MM.1S (cell line): ENCODE measurements at regions not wholly inside any gene's neighbourhood (a gene's known extent, or its start where the extent isn't known, plus 50 kb on each side); places are given as distances from the start of the nearest gene placed in this dataset.

Experiments
- DNase-seq: peaks from one replicate; pipeline ENCODE4 v3.0.0-alpha.2; 2015
- H2AFZ ChIP-seq: fragments of 300-600 bp; sonication (generic); 2 replicates; pipeline ENCODE4 v1.6.0; 2016; ENCODE audit warnings: antibody characterized with exemption, low read length
- H3F3A ChIP-seq: fragments of 300-600 bp; sonication (generic); 2 replicates; pipeline ENCODE4 v1.6.1; 2016; ENCODE audit warnings: mild to moderate bottlenecking, antibody characterized with exemption, low read length, moderate library complexity, mixed read lengths; ENCODE audit not compliant: insufficient read depth
- H3K27ac ChIP-seq: fragments of 300-600 bp; sonication (generic); 2 replicates; pipeline ENCODE4 v1.5.1; 2016; ENCODE audit warnings: mild to moderate bottlenecking, low read length
- H3K27me3 ChIP-seq: fragments of 300-600 bp; sonication (generic); replicated peaks from 2 replicates; pipeline ENCODE4 v1.6.0; 2016; ENCODE audit warnings: low read length; ENCODE audit not compliant: insufficient read depth
- H3K36me3 ChIP-seq: fragments of 300-600 bp; sonication (generic); replicated peaks from 2 replicates; pipeline ENCODE4 v1.6.1; 2016; ENCODE audit warnings: mild to moderate bottlenecking, low read length, mixed read lengths; ENCODE audit not compliant: insufficient read depth
- H3K4me1 ChIP-seq: fragments of 300-600 bp; sonication (generic); 2 replicates; pipeline ENCODE4 v1.6.1; 2016; ENCODE audit warnings: low read length, mixed read lengths
- H3K4me2 ChIP-seq: fragments of 300-600 bp; sonication (generic); 2 replicates; pipeline ENCODE4 v1.6.0; 2016; ENCODE audit warnings: low read depth, low read length
- H3K4me3 ChIP-seq: fragments of 300-600 bp; sonication (generic); 2 replicates; pipeline ENCODE4 v1.5.1; 2016; ENCODE audit warnings: low read length, mixed read lengths
- H3K79me2 ChIP-seq: fragments of 300-600 bp; sonication (generic); 2 replicates; pipeline ENCODE4 v1.6.1; 2016; ENCODE audit warnings: mixed run types, low read length, mixed read lengths
- H3K9ac ChIP-seq: fragments of 300-600 bp; sonication (generic); 2 replicates; pipeline ENCODE4 v1.6.1; 2016; ENCODE audit warnings: low read length, mixed read lengths
- H3K9me2 ChIP-seq: fragments of 300-600 bp; sonication (generic); replicated peaks from 2 replicates; pipeline ENCODE4 v1.6.1; 2016; ENCODE audit warnings: mild to moderate bottlenecking, low read length, mixed read lengths; ENCODE audit not compliant: insufficient read depth
- H3K9me3 ChIP-seq: fragments of 300-600 bp; sonication (generic); replicated peaks from 2 replicates; pipeline ENCODE4 v1.6.1; 2016; ENCODE audit warnings: mild to moderate bottlenecking, low read length, mixed read lengths; ENCODE audit not compliant: insufficient read depth
- H4K20me1 ChIP-seq: fragments of 300-600 bp; sonication (generic); 2 replicates; pipeline ENCODE4 v1.6.1; 2016; ENCODE audit warnings: mild to moderate bottlenecking, low read length, moderate library complexity, mixed read lengths; ENCODE audit not compliant: insufficient read depth
- EZH2 ChIP-seq: fragments of 300-600 bp; sonication (generic); optimal IDR thresholded peaks from 2 replicates; pipeline ENCODE3; 2017; ENCODE audit warnings: low read depth, mild to moderate bottlenecking, antibody characterized with exemption, low read length, mixed read lengths
- EZH2phosphoT487 ChIP-seq: fragments of 300-600 bp; sonication (generic); IDR thresholded peaks from 2 replicates; pipeline ENCODE4 v1.6.1; 2018; ENCODE audit warnings: antibody characterized with exemption, low read length
- TF ChIP-seq, protein P1 (sequence below): fragments of 300-600 bp; sonication (generic); IDR thresholded peaks from 2 replicates; pipeline ENCODE4 v1.5.1; 2016; ENCODE audit warnings: antibody characterized with exemption, low read length, mixed read lengths

DNA sequence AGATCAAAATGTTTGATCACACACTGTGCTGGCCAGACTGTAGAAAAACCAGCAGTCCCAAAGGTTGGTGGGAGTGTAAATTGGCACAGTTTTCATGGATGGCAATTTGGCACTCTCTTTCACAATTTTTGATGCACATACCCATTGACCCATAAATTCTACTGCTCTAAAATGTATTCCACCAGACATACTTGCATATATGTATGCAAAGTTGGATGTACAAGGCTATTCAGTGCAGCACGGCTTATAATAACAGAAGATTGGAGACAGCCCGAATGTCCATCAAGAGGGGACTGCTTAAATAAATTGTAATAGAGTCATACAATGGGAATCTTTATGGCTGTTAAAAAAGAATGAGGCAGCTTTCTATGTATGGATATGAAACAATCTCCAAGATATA, 101.7 kb upstream of the TOP1 start:
- no peak overlapping the region for H3K27ac ChIP-seq
- H3K4me1 ChIP-seq: no peaks in the 10 kb centered on the region

GRCh38 chr20:40930561-40930960, 98.1 kb upstream of the TOP1 start:
- DNase-seq: no peak
- Histone ChIP-seq H3K9me2 (no peaks in the 10 kb centered on the region), H3K4me2 (no peak overlapping the region), H3K9ac (no peak overlapping the region), H3K27me3 (no peaks in the 10 kb centered on the region), H3K36me3 (no peaks in the 10 kb centered on the region), H3K4me1 (no peaks in the 10 kb centered on the region), H2AFZ (no peak overlapping the region), H3K9me3 (no peaks in the 10 kb centered on the region), H4K20me1 (no peaks in the 10 kb centered on the region), H3F3A (no peaks in the 10 kb centered on the region), H3K27ac (no peak overlapping the region), H3K4me3 (no peak overlapping the region), H3K79me2 (no peaks in the 10 kb centered on the region)
- TF ChIP-seq EZH2: no peak
- no peak for TF ChIP-seq EZH2phosphoT487
- TF ChIP-seq, protein P1, sequence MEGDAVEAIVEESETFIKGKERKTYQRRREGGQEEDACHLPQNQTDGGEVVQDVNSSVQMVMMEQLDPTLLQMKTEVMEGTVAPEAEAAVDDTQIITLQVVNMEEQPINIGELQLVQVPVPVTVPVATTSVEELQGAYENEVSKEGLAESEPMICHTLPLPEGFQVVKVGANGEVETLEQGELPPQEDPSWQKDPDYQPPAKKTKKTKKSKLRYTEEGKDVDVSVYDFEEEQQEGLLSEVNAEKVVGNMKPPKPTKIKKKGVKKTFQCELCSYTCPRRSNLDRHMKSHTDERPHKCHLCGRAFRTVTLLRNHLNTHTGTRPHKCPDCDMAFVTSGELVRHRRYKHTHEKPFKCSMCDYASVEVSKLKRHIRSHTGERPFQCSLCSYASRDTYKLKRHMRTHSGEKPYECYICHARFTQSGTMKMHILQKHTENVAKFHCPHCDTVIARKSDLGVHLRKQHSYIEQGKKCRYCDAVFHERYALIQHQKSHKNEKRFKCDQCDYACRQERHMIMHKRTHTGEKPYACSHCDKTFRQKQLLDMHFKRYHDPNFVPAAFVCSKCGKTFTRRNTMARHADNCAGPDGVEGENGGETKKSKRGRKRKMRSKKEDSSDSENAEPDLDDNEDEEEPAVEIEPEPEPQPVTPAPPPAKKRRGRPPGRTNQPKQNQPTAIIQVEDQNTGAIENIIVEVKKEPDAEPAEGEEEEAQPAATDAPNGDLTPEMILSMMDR: no peak

More for the DNA sequence above, 101.7 kb upstream of the TOP1 start:
- Histone ChIP-seq H3K4me3 (no peak overlapping the region), H3K9me2 (no peaks in the 10 kb centered on the region), H2AFZ (no peak overlapping the region), H3K9me3 (no peaks in the 10 kb centered on the region), H4K20me1 (no peaks in the 10 kb centered on the region), H3K27me3 (no peaks in the 10 kb centered on the region), H3K79me2 (no peaks in the 10 kb centered on the region), H3F3A (no peaks in the 10 kb centered on the region), H3K4me2 (no peak overlapping the region), H3K9ac (no peak overlapping the region), H3K36me3 (no peaks in the 10 kb centered on the region)
- DNase-seq: no peak
- TF ChIP-seq, protein P1: no peak
- no peak for TF ChIP-seq EZH2
- TF ChIP-seq EZH2phosphoT487: no peak

- H3K27ac ChIP-seq: no peak overlapping the region
- H3K4me1 ChIP-seq: no peaks in the 10 kb centered on the region
- no peak overlapping the region for H3K4me3 ChIP-seq
- H3K27me3 ChIP-seq: no peaks in the 10 kb centered on the region
- no peaks in the 10 kb centered on the region for H3K9me3 ChIP-seq
- no peaks in the 10 kb centered on the region for H4K20me1 ChIP-seq
- no peaks in the 10 kb centered on the region for H3K9me2 ChIP-seq
- H3K9ac ChIP-seq: no peak overlapping the region
- no peak for DNase-seq
- H2AFZ ChIP-seq: no peak overlapping the region
- H3K79me2 ChIP-seq: no peaks in the 10 kb centered on the region
- no peaks in the 10 kb centered on the region for H3F3A ChIP-seq
- no peak overlapping the region for H3K4me2 ChIP-seq
- TF ChIP-seq EZH2 (no peak), EZH2phosphoT487 (no peak)
- TF ChIP-seq, protein P1: no peak
- no peaks in the 10 kb centered on the region for H3K36me3 ChIP-seq
Observed at GRCh38 chr20:40931410-40932044, 97.1 kb upstream of the TOP1 start.
